GM21381 (cell line): ENCODE measurements at regions not wholly inside any gene's neighbourhood (a gene's known extent, or its start where the extent isn't known, plus 50 kb on each side); places are given as distances from the start of the nearest gene placed in this dataset.

Source experiments
- ATAC-seq: cut with Tn5 transposase; IDR thresholded peaks from one replicate; pipeline ENCODE4 v1.9.1; 2021; ENCODE audit warnings: mild to moderate bottlenecking, moderate library complexity; ENCODE audit not compliant: unreplicated experiment

DNA sequence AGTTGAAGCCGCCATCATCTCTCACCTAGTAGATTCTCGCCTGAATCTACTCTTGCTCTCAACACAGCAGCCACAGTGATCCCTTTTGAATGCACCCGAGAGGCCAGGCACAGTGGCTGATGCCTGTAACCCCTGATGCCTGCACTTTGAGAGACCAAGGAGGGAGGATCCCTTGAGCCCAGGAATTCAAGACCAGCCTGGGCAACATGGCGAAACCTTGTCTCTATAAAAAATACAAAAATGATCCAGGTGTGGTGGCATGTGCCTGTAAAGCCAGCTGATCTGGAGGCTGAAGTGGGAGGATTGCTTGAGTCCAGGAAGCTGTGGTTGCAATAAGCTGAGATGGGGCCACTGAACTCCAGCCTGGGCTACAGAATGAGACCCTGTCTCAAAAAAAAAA, 60.3 kb upstream of the EML4 start:
- no peak for ATAC-seq

DNA sequence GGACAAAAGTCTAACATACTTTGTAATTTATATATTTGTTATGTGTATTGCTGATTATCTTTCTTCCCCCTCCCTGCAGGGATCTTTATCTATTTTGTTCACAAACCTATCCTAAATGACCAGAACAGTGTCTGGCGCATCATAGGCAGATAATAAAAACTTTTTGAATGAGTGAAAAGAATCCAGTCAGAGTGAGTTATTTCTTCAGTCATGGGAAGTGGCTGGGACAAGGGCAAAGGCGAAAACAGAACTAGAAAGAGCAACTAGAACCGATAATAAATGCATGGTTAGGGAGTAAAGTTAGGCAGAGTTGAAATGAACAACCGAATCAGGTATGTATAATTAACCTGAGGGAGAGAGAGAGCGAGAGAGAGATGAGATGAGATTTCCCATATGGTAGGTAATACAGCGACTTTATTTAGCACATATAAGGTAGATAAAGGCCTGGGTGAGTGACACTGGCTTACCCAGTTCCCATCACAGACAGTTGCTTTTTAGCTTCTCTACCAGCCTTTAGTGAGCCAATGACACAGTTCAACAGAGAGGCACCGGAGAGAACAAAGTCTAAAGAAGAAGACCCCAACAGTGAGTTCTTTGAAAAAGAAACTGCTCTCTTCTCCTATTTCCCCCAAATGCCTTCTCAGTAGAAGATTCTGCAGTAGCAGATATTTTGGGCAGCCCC, 59.1 kb upstream of the EML4 start:
- no peak for ATAC-seq

DNA sequence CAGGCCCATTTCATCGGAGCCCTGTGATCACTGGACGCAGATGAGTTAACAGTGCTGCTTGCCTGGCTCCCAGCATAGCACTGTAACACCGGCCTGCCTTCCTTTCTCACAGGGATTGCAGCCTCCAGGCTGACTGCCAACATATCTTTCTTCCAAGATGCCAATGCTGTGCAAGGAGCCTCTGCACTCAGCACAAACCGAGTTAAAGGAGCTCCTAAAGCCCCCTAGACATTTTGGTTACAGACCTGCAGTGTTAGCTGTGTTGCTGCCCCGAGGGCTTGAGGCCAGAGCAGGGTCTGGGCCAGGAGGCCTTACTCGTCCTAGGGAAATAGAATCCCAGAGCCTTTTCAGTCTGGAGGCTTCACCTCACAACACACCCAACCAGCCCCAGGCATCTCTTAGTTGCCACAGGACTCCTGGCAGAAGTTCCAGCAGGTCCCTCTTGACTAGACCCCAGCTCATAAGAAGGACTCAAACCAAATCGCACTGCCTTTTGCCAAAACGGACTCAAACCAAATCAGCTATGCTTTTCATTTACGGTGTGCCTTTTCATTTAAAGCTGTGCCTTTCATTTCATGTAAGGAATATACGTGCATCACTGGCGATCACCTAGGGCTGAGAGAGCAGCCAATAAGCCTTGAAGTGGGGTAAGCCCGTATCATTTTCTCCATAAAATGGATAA, 58.4 kb upstream of the EML4 start:
- ATAC-seq: no peak

DNA sequence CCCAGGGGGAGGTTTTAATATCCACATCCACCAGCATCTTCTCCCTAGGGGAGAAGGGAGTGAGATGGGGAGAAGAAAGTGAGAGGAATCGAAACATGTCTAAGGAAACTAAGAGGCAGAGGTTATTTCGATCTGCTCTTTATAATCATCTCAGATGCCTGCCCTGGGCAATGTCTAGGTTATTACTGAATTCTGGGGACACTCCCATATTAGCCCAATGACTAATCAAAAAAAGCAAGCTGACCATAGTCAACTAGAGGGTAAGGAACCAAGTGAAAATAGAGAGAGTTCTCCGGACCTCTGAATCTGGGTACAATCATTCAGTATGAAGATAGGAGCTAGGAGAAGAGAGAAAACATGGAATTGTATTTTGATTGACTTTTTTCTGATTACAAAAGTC, 56.7 kb upstream of the EML4 start:
- no peak for ATAC-seq

DNA sequence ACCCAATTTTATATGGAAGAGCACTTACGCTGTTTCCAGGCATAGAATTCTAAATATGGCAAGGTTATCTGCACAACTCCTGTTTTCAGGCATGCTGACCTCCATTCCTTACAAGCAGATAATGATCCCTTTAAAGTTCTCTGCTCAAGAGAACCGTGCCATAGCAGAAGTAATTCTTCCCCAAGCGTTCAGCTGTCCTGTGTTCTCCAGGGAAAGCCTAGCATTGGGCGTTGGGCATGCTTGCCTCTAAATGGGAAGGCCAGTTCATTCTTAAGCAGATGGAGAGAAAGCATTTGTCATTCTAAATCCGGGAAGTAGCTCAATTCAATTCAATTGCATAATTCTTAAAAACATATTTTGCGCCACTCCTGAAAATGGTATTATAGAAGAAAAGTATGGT, 55.7 kb upstream of the EML4 start:
- no peak for ATAC-seq

DNA sequence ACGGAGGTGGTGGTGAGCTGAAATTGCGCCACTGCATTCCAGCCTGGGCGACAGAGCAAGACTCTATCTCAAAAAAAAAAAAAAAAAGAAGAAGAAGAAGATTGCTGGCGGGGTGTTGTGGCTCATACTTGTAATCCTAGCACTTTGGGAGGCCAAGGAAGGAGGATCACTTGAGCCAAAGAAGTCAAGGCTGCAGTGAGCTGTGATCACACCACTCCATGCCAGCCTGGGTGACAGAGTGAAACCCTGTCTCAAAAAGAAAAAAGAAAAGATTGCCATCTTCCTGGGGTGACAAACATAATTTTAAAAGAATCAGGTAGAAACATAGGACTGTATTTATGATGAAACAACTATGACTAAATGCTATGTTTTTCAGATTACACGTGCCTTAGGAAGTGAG, 55.1 kb upstream of the EML4 start:
- ATAC-seq: no peak

DNA sequence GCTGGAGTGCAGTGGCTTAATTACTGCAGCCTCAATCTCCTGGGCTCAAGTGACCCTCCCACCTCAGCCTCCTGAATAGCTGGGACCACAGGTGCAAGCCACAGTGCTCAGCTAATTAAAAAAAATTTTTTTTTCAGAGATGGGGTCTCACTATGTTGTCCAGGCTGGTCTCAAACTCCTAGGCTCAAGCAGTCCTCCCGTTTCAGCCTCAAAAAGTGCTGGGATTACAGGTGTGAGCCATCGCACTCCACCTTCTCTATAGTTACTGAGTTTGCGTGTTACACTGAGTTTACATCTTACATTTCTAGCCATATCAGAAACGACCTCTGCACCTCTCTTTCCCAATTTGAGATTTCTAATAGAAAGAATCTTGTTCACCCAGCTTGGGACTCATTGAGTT, 53.6 kb upstream of the EML4 start:
- no peak for ATAC-seq

DNA sequence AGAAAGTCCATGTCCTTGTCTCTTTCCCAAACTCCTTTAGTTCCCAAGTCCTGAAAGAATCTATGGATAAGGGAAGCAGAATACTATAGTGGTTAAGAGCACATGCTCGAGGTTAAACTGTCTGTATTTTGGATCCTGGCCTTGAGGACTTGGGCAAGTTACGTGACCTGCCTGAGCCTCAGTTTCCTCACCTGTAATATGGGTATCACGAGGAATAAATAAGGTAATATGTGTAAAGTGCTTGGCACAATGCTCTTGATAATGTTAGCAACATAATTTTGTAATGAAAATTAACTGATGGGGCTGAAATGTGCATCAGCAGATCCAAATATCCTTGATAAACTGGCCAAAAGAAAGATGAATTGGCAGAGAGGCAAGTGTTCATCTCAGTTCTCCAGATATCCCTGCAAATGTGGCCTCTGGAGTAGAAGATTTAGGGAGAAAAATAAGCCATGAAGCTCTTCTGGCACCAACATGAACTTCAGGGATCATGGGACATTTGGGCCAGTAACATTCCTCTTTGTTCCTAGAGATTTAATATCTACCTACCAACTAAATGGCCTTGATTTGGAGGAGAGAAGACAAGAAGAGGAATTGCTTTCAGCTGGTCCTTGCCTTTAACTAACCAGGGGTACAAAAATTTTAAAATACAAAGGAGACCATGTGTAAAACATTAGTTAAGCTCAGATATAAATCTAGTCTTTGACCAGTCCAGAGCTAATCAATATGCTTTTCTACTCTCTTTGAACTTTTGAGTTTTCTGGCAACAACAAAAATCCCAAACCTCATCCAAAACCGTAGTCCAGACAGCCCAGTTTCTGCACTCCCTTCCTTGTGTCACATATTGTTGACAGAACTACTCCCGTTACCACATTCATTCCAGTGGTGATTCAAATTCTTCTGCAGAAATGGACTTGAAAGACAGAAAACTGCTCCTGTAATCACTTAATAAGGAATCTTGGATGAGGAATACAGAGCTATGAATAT, 52.7 kb upstream of the EML4 start:
- ATAC-seq: no peak

DNA sequence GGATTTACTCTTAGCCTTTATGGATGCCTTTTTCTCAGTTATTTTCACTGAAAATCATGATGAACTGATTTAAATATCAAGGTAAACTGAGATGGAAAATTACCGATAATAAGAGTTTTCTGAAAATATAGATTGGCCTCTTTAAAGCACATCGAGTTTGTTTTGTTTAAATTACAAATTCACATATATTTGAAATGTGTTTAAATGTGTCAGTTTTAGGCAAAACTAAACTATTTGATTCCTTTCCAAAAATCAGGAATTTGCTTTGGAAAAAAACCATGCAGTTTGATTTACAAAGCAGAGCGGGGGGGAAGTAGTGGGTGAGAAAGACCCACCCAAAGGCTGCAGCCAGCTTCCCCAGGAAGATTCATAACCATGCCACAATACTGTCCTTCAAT, 52.0 kb upstream of the EML4 start:
- ATAC-seq: no peak

DNA sequence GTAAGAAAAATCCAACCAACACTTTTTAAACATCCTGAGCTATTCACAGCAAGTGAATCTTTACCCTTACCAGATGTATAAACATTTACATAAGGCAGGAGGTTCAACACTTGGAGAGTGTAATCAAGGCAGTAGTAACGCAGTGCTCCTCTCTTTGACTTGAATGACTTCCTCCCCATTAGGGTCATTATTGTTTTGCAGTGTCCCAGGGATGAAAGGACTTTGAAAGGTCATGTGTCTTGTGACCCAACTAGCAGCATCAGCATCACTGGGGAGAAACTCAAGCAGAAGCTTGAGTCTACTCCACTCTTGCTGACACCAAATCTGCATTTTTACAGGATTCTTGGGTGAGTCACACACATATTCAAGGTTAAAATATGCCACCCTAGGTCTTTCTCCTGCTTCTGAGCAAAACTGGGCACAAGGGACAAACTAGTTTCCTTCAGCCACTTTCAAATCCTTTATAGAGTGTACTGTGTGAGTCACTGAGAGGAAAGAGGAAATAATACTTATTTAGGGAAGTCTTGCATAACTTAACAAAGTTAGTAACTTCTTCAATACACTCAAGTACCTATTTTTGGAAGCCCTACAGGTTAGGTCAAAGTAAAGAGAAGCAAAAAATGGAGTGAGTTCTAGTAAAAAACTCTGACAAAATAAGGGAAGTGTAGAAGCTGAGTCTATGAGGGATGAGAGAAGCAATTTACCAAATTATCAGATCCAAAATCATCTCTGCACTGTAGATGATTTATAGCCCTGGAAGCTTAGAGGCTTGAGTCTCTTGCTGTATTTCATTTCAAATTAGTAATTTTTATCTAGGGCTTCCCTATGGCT, 51.0 kb upstream of the EML4 start:
- peak; percentile 93 for ATAC-seq

DNA sequence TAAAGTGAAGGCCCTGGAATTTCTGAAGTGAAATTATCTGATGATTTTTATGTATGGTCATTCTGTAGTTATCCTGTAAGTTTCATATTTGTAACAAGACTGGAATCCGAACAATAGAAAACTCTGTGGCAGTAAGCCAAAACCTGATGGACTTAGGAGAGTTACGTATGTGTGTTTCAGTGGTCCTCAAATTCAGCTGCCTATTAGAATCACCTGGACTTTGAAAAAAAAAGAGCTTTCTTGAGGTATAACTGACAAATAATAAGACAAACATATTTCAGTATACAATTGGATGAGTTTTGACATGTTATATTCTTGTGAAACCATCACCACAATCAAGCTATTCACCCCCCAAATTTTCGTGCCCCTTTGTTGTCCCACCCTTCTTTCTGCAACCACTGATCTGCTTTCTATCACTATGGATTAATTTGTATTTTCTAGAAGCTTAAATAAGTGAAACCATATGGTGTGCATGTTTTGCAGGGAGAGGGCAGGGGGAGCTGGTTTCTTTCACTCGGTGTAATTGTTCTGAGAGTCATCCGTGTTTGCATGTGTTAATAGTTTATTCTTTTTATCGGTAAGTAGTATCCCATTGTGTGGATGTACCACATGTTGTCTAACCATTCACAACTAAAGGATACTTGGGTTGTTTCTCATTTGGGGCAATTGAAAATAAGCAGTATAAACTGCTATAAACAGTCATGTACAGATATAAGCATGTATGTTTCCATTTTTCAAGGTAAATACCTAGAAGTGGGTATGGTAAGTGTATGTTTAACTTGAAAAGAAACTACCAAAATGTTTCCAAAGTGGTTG, 50.2 kb upstream of the EML4 start:
- no peak for ATAC-seq
